GM12878 (cell line): ENCODE measurements at regions not wholly inside any gene's neighbourhood (a gene's known extent, or its start where the extent isn't known, plus 50 kb on each side); places are given as distances from the start of the nearest gene placed in this dataset.

ENCODE experiments used
- ATAC-seq: fragments of 200-7000 bp; cut with Tn5 transposase; 3 replicates; pipeline ENCODE4 v1.9.1; 2020; ENCODE audit warnings: mild to moderate bottlenecking, moderate library complexity
- BruUV-seq: library from RNA; stranded (reverse); fragments of 400-500 nt; replicated peaks from 2 replicates; lab custom pipeline; 2021; lab: Mats Ljungman, UMichigan
- CTCF ChIA-PET: fragments of 300-600 bp; sonication (Branson Sonifier 250); formaldehyde crosslinking; extraction: SDS; loops from one replicate; lab custom pipeline; 2021; ENCODE audit warnings: inconsistent platforms; lab: Yijun Ruan, JAX
- POLR2A ChIA-PET: fragments of 350-600 bp; formaldehyde crosslinking; extraction: SDS; loops from one replicate; lab custom pipeline; 2021; ENCODE audit warnings: inconsistent platforms; lab: Charles Lee
- RAD21 ChIA-PET: fragments of 300-600 bp; sonication (Branson Sonifier 250); formaldehyde crosslinking; loops from one replicate; lab custom pipeline; 2023; ENCODE audit warnings: antibody characterized with exemption; ENCODE audit not compliant: unreplicated experiment; lab: Charles Lee
- SMC1A ChIA-PET: fragments of 300-600 bp; sonication (Branson Sonifier 250); formaldehyde crosslinking; loops from one replicate; lab custom pipeline; 2023; ENCODE audit not compliant: unreplicated experiment, uncharacterized antibody; lab: Charles Lee
- DNase-seq: peaks from one replicate; pipeline ENCODE4 v3.0.0-alpha.2; 2011; ENCODE audit warnings: low read depth, low spot score
- FAIRE-seq: peaks from 3 replicates; lab custom pipeline; 2011; peaks lifted over from hg19 to GRCh38; lab: Jason Lieb, UNC
- H2AFZ ChIP-seq: 2 replicates; pipeline ENCODE4 v1.6.0; 2011; ENCODE audit warnings: low read depth, low read length, control low read depth; ENCODE audit not compliant: control insufficient read depth
- H3K27ac ChIP-seq: 2 replicates; pipeline ENCODE4 v1.5.1; 2011; ENCODE audit warnings: control low read depth; ENCODE audit not compliant: control insufficient read depth, insufficient read depth
- H3K27me3 ChIP-seq, 2 experiments: replicated peaks in 1 of 2; 2 replicates each; pipeline versions ENCODE4 v1.6.0 to v1.6.1; 2011; ENCODE audit warnings: low read length in 1 of 2; ENCODE audit not compliant: control insufficient read depth in 2 of 2, insufficient read depth in 2 of 2
- H3K36me3 ChIP-seq, 2 experiments: 2 replicates each; pipeline ENCODE4 v1.5.1; 2011; ENCODE audit warnings: low read length in 1 of 2; ENCODE audit not compliant: control insufficient read depth in 2 of 2, insufficient read depth in 2 of 2
- H3K4me1 ChIP-seq: 2 replicates; pipeline ENCODE4 v1.6.1; 2011; ENCODE audit warnings: mild to moderate bottlenecking, low read length, moderate library complexity, mixed read lengths; ENCODE audit not compliant: control insufficient read depth, insufficient read depth
- H3K4me2 ChIP-seq: 2 replicates; pipeline ENCODE4 v1.6.0; 2011; ENCODE audit warnings: control low read depth; ENCODE audit not compliant: control insufficient read depth, insufficient read depth
- H3K4me3 ChIP-seq: fragments of 200-600 bp; sonication (generic); 2 replicates; pipeline ENCODE4 v1.5.1; 2016
- H3K79me2 ChIP-seq: 2 replicates; pipeline ENCODE4 v1.6.0; 2011; ENCODE audit warnings: low read length; ENCODE audit not compliant: control insufficient read depth, insufficient read depth
- H3K9ac ChIP-seq: 2 replicates; pipeline ENCODE4 v1.8.0; 2011; ENCODE audit warnings: low read length, control low read depth, mixed read lengths; ENCODE audit not compliant: control insufficient read depth, insufficient read depth
- H3K9me3 ChIP-seq: replicated peaks from 3 replicates; pipeline ENCODE4 v1.5.1; 2011; ENCODE audit warnings: mild to moderate bottlenecking, low read length; ENCODE audit not compliant: control insufficient read depth, insufficient read depth
- H4K20me1 ChIP-seq: 2 replicates; pipeline ENCODE4 v1.6.0; 2011; ENCODE audit not compliant: control insufficient read depth, insufficient read depth
- ATF7 ChIP-seq: fragments of 450-650 bp; IDR thresholded peaks from 2 replicates; pipeline ENCODE4 v1.6.1; 2016; ENCODE audit warnings: low read depth, mild to moderate bottlenecking
- CHD2 ChIP-seq: IDR thresholded peaks from 2 replicates; pipeline ENCODE4 v1.6.1; 2011; ENCODE audit warnings: low read depth, low read length, improper control_type of control experiment, borderline replicate concordance
- DPF2 ChIP-seq: fragments of 450-650 bp; IDR thresholded peaks from 2 replicates; pipeline ENCODE4 v1.6.1; 2017; ENCODE audit warnings: mild to moderate bottlenecking
- E4F1 ChIP-seq: fragments of 450-650 bp; IDR thresholded peaks from 2 replicates; pipeline ENCODE4 v1.6.1; 2018; ENCODE audit warnings: borderline replicate concordance, mild to moderate bottlenecking; ENCODE audit not compliant: partially characterized antibody
- EED ChIP-seq: sonication (generic); IDR thresholded peaks from 2 replicates; pipeline ENCODE4 v1.6.1; 2016; ENCODE audit warnings: antibody characterized with exemption, low read depth
- ELK1 ChIP-seq: IDR thresholded peaks from 2 replicates; pipeline ENCODE4 v1.6.1; 2012; ENCODE audit warnings: low read depth, low read length, improper control_type of control experiment
- HSF1 ChIP-seq: fragments of 150-350 bp; IDR thresholded peaks from 2 replicates; pipeline ENCODE4 v1.6.1; 2014; ENCODE audit warnings: mild to moderate bottlenecking, low read depth, low read length
- KDM1A ChIP-seq: fragments of 200-600 bp; sonication (generic); IDR thresholded peaks from 2 replicates; pipeline ENCODE4 v1.6.1; 2016; ENCODE audit warnings: borderline replicate concordance
- LARP7 ChIP-seq: fragments of 450-650 bp; IDR thresholded peaks from 2 replicates; pipeline ENCODE4 v1.6.1; 2017; ENCODE audit warnings: mild to moderate bottlenecking
- NKRF ChIP-seq: fragments of 450-650 bp; conservative IDR thresholded peaks from 2 replicates; pipeline ENCODE4 v1.6.1; 2017; ENCODE audit warnings: mild to moderate bottlenecking, moderate library complexity
- RUNX3 ChIP-seq: IDR thresholded peaks from 2 replicates; pipeline ENCODE4 v1.6.1; 2012; ENCODE audit warnings: low read length, inconsistent platforms
- SIX5 ChIP-seq: IDR thresholded peaks from 2 replicates; pipeline ENCODE4 v1.6.1; 2011; ENCODE audit warnings: mild to moderate bottlenecking, low read depth, low read length, moderate library complexity; ENCODE audit not compliant: severe bottlenecking
- SP1 ChIP-seq: IDR thresholded peaks from one replicate; pipeline ENCODE4 v1.6.1; 2011; ENCODE audit warnings: low read depth, low read length
- TCF7 ChIP-seq: IDR thresholded peaks from 2 replicates; pipeline ENCODE4 v1.6.1; 2014; ENCODE audit warnings: antibody characterized with exemption, borderline replicate concordance
- WGBS: methylation state at CpG from one replicate; pipeline ENCODE4 v1.1.6; 2016; ENCODE audit warnings: low lambda C conversion rate; ENCODE audit not compliant: insufficient replicate concordance, insufficient coverage; ENCODE audit errors: missing lambda C conversion rate; 5-methylcytosine and 5-hydroxymethylcytosine counted together
- in situ Hi-C: fragments of 300-500 bp; cut with MboI; formaldehyde crosslinking; loops from 9 replicates; pipeline ENCODE4 v1.14.3; 2018; ENCODE audit warnings: mixed read lengths
- intact Hi-C: fragments of 100-400 bp; cut with micrococcal nuclease; formaldehyde crosslinking; loops from one replicate; pipeline ENCODE4 v1.14.2; 2022; ENCODE audit not compliant: unreplicated experiment

GRCh38 chr10:105785721-105786120 is 1144.6 kb downstream of the SORCS3 start (continued):
- TF ChIP-seq E4F1 (no peak), SP1 (no peak), SIX5 (no peak), ATF7 (no peak), NKRF (no peak)

- Histone ChIP-seq H3K9ac (no peak overlapping the region), H3K4me2 (no peak overlapping the region), H3K4me1 (no peaks in the 10 kb centered on the region), H3K9me3 (no peaks in the 10 kb centered on the region; the same call in 2 of the 3 replicates), H3K27ac (no peak overlapping the region), H3K4me3 (no peak overlapping the region), H2AFZ (no peak overlapping the region), H3K36me3 (no peaks in the 10 kb centered on the region), H3K27me3 (no peaks in the 10 kb centered on the region), H3K79me2 (no peaks in the 10 kb centered on the region), H4K20me1 (no peaks in the 10 kb centered on the region)
- ATAC-seq (no peak), FAIRE-seq (no peak), DNase-seq (no peak)
- under 1% methylated on average over 7 of the region's 7 CpGs for whole genome bisulfite sequencing
- ChIA-PET RAD21 (no interaction called here), POLR2A (no interaction called here), CTCF (no interaction called here), SMC1A (no interaction called here)
- in situ Hi-C loops (no loop called here), intact Hi-C loops (no loop called here)
- BruUV-seq, result no TSS peak
- TF ChIP-seq CHD2, result no peak
- no peak for TF ChIP-seq HSF1
- TF ChIP-seq LARP7, result no peak
- TF ChIP-seq ELK1, result no peak
- TF ChIP-seq KDM1A, result no peak
- TF ChIP-seq RUNX3, result no peak
- TF ChIP-seq EED, result no peak
- TF ChIP-seq TCF7, result no peak
- TF ChIP-seq DPF2, result no peak
Observed at GRCh38 chr10:105783936-105784483, 1142.9 kb downstream of the SORCS3 start.
